ENCODE measurements at regions not wholly inside any gene's neighbourhood (a gene's known extent, or its start where the extent isn't known, plus 50 kb on each side); places are given as distances from the start of the nearest gene placed in this dataset.

DNA sequence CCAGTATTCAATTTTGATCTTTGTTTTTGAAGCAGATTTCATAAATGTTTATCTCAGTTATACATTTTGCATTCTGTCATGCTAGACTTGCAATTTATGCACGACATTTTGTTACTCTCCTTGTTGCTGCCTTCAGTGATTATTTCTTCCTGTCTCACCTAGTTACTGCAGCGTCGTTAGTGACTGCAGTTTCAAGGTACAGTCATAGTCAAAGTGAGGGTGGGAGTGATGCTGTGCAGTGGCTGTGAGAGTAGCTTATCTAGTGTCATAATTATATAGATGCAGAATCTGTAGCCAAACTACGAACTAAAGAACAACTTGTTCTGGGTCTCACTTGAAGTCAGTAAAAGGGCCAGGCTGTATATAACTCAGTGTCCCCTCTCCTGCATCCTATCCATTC lies 69.8 kb downstream of the GPR101 start:
- TF ChIP-seq CTCF (IDR thresholded peaks at IDR 0.05) = no peak
- no peak for TF ChIP-seq POLR2AphosphoS5 (IDR thresholded peaks at IDR 0.05)
- TF ChIP-seq POLR2A (IDR thresholded peaks at IDR 0.05) = no peak
- no peak for TF ChIP-seq EP300 (IDR thresholded peaks at IDR 0.05)
